HEK293 (cell line): ENCODE measurements at regions not wholly inside any gene's neighbourhood (a gene's known extent, or its start where the extent isn't known, plus 50 kb on each side); places are given as distances from the start of the nearest gene placed in this dataset.

Source experiments
- CTCF ChIA-PET: fragments of 350-600 bp; formaldehyde crosslinking; extraction: SDS; loops from one replicate; lab custom pipeline; 2021; ENCODE audit warnings: antibody characterized with exemption; lab: Yijun Ruan, JAX
- POLR2A ChIA-PET: fragments of 300-600 bp; formaldehyde crosslinking; extraction: SDS; loops from one replicate; lab custom pipeline; 2020; ENCODE audit warnings: antibody characterized with exemption, inconsistent platforms; lab: Yijun Ruan, JAX
- H3K27ac ChIP-seq: fragments of 200-500 bp; sonication (Bioruptor generic); 2 replicates; pipeline ENCODE4 v1.5.1; 2014; ENCODE audit warnings: low read depth, low read length, control low read depth, inconsistent platforms; ENCODE audit errors: extremely low read depth
- H3K36me3 ChIP-seq, 2 experiments: fragments of 200-500 bp in 1 of 2; sonication (Bioruptor generic) in 1 of 2; 1 replicate in 1 of 2; 2 replicates in 1 of 2; pipeline ENCODE4 v1.5.1; 2014 to 2017; ENCODE audit warnings: inconsistent platforms in 2 of 2, low read length in 2 of 2; ENCODE audit not compliant: control insufficient read depth in 2 of 2, insufficient read depth in 1 of 2
- H3K4me1 ChIP-seq: fragments of 200-500 bp; sonication (Bioruptor generic); 2 replicates; pipeline ENCODE4 v1.5.1; 2014; ENCODE audit warnings: mild to moderate bottlenecking, low read length, inconsistent platforms; ENCODE audit not compliant: control insufficient read depth, insufficient read depth
- H3K4me3 ChIP-seq: 2 replicates; pipeline ENCODE4 v1.5.1; 2011; ENCODE audit warnings: low read depth, mild to moderate bottlenecking, control low read depth, low read length, moderate library complexity
- H3K9me3 ChIP-seq: fragments of 200-500 bp; sonication (Bioruptor generic); 2 replicates; pipeline ENCODE4 v1.5.1; 2014; ENCODE audit warnings: low read depth, low read length, inconsistent platforms; ENCODE audit not compliant: control insufficient read depth, insufficient read depth
- EGR2 ChIP-seq: fragments of 450-650 bp; formaldehyde crosslinking; IDR thresholded peaks from 2 replicates; pipeline ENCODE4 v1.5.1; 2016; ENCODE audit warnings: low read depth, missing biosample characterization, missing genetic modification characterization
- GLI2 ChIP-seq: fragments of 450-650 bp; formaldehyde crosslinking; IDR thresholded peaks from 2 replicates; pipeline ENCODE4; 2017; ENCODE audit warnings: missing biosample characterization, missing genetic modification characterization, low read depth, borderline replicate concordance
- MZF1 ChIP-seq: fragments of 450-650 bp; formaldehyde crosslinking; IDR thresholded peaks from 2 replicates; pipeline ENCODE4 v1.5.1; 2017; ENCODE audit warnings: missing biosample characterization, missing genetic modification characterization, borderline replicate concordance
- TCF7L2 ChIP-seq: IDR thresholded peaks from 2 replicates; pipeline ENCODE4 v1.6.1; 2011; ENCODE audit warnings: low read depth, mild to moderate bottlenecking, inconsistent platforms, low read length, moderate library complexity, borderline replicate concordance
- ZBTB17 ChIP-seq: fragments of 450-650 bp; formaldehyde crosslinking; IDR thresholded peaks from 2 replicates; pipeline ENCODE4 v1.5.1; 2016; ENCODE audit warnings: missing biosample characterization, missing genetic modification characterization
- ZFHX2 ChIP-seq: fragments of 450-650 bp; formaldehyde crosslinking; conservative IDR thresholded peaks from 2 replicates; pipeline ENCODE4 v1.5.1; 2016; ENCODE audit warnings: missing biosample characterization, missing genetic modification characterization
- ZNF10 ChIP-seq: fragments of 450-650 bp; formaldehyde crosslinking; IDR thresholded peaks from 2 replicates; pipeline ENCODE4 v1.5.1; 2017; ENCODE audit warnings: missing biosample characterization, missing genetic modification characterization
- ZNF169 ChIP-seq: fragments of 450-650 bp; formaldehyde crosslinking; IDR thresholded peaks from 2 replicates; pipeline ENCODE4 v1.5.1; 2016; ENCODE audit warnings: missing biosample characterization, missing genetic modification characterization
- ZNF202 ChIP-seq: fragments of 450-650 bp; formaldehyde crosslinking; IDR thresholded peaks from 2 replicates; pipeline ENCODE4 v1.5.1; 2016; ENCODE audit warnings: missing biosample characterization, missing genetic modification characterization, borderline replicate concordance
- ZNF211 ChIP-seq: fragments of 450-650 bp; formaldehyde crosslinking; IDR thresholded peaks from 2 replicates; pipeline ENCODE4 v1.5.1; 2016; ENCODE audit warnings: low read depth, missing biosample characterization, missing genetic modification characterization
- ZNF214 ChIP-seq: fragments of 450-650 bp; formaldehyde crosslinking; IDR thresholded peaks from 2 replicates; pipeline ENCODE4 v1.5.1; 2017; ENCODE audit warnings: missing biosample characterization, mild to moderate bottlenecking, missing genetic modification characterization, borderline replicate concordance
- ZNF404 ChIP-seq: fragments of 450-650 bp; formaldehyde crosslinking; IDR thresholded peaks from 2 replicates; pipeline ENCODE4 v1.5.1; 2017; ENCODE audit warnings: missing biosample characterization, missing genetic modification characterization
- ZNF426 ChIP-seq: fragments of 450-650 bp; formaldehyde crosslinking; IDR thresholded peaks from 2 replicates; pipeline ENCODE4 v1.5.1; 2017; ENCODE audit warnings: missing biosample characterization, missing genetic modification characterization, mild to moderate bottlenecking, inconsistent platforms, moderate library complexity
- ZNF610 ChIP-seq: fragments of 450-650 bp; formaldehyde crosslinking; IDR thresholded peaks from 2 replicates; pipeline ENCODE4 v1.5.1; 2016; ENCODE audit warnings: missing biosample characterization, missing genetic modification characterization, borderline replicate concordance
- ZNF664 ChIP-seq: fragments of 450-650 bp; formaldehyde crosslinking; IDR thresholded peaks from 2 replicates; pipeline ENCODE4 v1.5.1; 2016; ENCODE audit warnings: missing biosample characterization, missing genetic modification characterization
- ZNF768 ChIP-seq: fragments of 450-650 bp; formaldehyde crosslinking; IDR thresholded peaks from 2 replicates; pipeline ENCODE4 v1.5.1; 2018; ENCODE audit warnings: missing biosample characterization, mild to moderate bottlenecking, missing genetic modification characterization
- ZNF785 ChIP-seq: fragments of 450-650 bp; formaldehyde crosslinking; IDR thresholded peaks from 2 replicates; pipeline ENCODE4 v1.5.1; 2016; ENCODE audit warnings: missing biosample characterization, missing genetic modification characterization
- ZNF837 ChIP-seq: fragments of 450-650 bp; formaldehyde crosslinking; IDR thresholded peaks from 2 replicates; pipeline ENCODE4 v1.5.1; 2016; ENCODE audit warnings: missing biosample characterization, missing genetic modification characterization
- TF ChIP-seq, protein P1 (sequence below): fragments of 450-650 bp; IDR thresholded peaks from 2 replicates; pipeline ENCODE4 v1.5.1; 2018; ENCODE audit warnings: missing biosample characterization, missing genetic modification characterization

DNA sequence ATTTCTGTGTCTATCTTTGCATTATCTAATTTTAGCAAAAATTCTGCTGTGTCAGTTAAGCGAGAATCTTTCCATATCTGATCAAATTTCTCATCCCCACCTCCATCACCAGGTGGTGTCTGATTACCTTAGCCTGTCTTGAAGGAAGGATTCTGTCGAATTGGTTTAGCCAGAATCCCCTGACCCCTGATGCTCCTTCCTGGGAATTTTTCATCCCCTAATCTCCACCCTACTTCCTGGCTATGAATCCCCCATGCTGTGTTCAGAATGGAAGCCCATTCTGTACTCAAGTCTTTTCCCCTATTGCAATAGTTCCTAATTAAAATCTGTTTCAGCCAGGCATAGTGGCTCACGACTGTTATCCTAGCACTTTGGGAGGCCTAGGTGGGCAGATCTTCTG lies 216.1 kb downstream of the SKIDA1 start:
- no peak overlapping the region for H3K27ac ChIP-seq
- POLR2A ChIA-PET: interaction anchor here (0.7 kb wide), 1 partner anchor 163 kb away, joined by 5 read pairs; no protein-coding TSS in a partner anchor
- CTCF ChIA-PET: no interaction called here
- H3K9me3 ChIP-seq: no peaks in the 10 kb centered on the region
- H3K4me1 ChIP-seq: no peaks in the 10 kb centered on the region
- no peaks in the 10 kb centered on the region for H3K36me3 ChIP-seq
- H3K4me3 ChIP-seq: no peak overlapping the region
- TF ChIP-seq ZNF664 (tag by site-specific recombination) (peak; percentile 51; the same call in 1 of the 2 replicates), MZF1 (tag by site-specific recombination) (0 out of 2 replicates have a peak, but pooled peaks have one; percentile 55), ZNF202 (tag by site-specific recombination) (no peak), ZNF10 (tag by site-specific recombination) (no peak), TCF7L2 (no peak), ZNF426 (tag by site-specific recombination) (no peak)
- TF ChIP-seq, protein P1, sequence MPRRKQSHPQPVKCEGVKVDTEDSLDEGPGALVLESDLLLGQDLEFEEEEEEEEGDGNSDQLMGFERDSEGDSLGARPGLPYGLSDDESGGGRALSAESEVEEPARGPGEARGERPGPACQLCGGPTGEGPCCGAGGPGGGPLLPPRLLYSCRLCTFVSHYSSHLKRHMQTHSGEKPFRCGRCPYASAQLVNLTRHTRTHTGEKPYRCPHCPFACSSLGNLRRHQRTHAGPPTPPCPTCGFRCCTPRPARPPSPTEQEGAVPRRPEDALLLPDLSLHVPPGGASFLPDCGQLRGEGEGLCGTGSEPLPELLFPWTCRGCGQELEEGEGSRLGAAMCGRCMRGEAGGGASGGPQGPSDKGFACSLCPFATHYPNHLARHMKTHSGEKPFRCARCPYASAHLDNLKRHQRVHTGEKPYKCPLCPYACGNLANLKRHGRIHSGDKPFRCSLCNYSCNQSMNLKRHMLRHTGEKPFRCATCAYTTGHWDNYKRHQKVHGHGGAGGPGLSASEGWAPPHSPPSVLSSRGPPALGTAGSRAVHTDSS: no peak

DNA sequence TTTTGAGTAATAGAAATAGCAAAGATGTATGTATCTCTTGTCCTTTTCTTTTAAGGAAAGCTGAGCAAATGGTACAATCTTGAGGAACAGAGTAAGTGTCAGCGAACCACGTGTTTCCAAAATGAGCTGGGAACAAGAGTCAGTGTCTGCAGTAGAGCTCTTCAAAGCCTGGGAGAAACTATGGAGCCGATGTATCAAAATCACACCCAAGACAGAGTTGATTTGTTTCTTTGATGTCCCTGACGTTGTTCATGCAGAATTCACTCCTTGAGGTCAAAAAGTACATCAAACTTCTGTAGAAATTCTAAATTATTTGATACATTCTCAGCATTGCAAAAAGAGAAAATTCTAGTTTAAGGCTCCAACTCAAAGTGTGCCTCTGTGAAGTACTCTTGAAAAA lies 216.5 kb downstream of the SKIDA1 start:
- Histone ChIP-seq H3K36me3 (no peaks in the 10 kb centered on the region), H3K27ac (no peak overlapping the region), H3K4me1 (no peaks in the 10 kb centered on the region), H3K9me3 (no peaks in the 10 kb centered on the region), H3K4me3 (no peak overlapping the region)
- ChIA-PET CTCF (interaction anchor here (1.1 kb wide), 1 partner anchor 30 kb away, joined by 3 read pairs; no protein-coding TSS in a partner anchor), POLR2A (interaction anchor here (0.7 kb wide), 1 partner anchor 164 kb away, joined by 5 read pairs; no protein-coding TSS in a partner anchor)
- TF ChIP-seq ZNF768 (tag by site-specific recombination): no peak
- no peak for TF ChIP-seq ZNF169 (tag by site-specific recombination)
- no peak for TF ChIP-seq ZNF404 (tag by site-specific recombination)
- TF ChIP-seq GLI2: no peak
- TF ChIP-seq ZNF426 (tag by site-specific recombination): no peak
- no peak for TF ChIP-seq ZBTB17 (tag by site-specific recombination)
- TF ChIP-seq ZNF214 (tag by site-specific recombination): no peak
- no peak for TF ChIP-seq ZNF610 (tag by site-specific recombination)
- TF ChIP-seq ZNF837 (tag by site-specific recombination): no peak
- no peak for TF ChIP-seq ZNF785 (tag by site-specific recombination)

DNA sequence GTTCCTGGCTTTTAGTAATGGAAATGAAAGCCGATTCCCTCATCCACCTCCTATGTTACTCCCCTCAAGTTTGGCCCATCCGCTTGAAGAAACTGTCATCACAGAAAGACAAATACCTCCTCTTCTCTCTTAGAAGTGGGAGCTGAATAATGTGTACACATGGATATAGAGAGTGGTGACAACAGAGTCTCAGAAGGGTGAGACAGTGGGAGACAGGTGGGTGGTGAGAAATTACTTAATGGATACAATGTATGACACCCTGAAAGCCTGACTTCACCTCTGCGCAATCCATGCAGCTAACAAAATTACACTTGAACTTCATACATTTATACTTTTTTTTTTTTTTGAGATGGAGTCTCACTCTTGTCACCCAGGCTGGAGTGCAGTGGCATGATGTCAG lies 217.5 kb downstream of the SKIDA1 start:
- peak; percentile 50 for TF ChIP-seq ZFHX2
- no peak for TF ChIP-seq ZNF211 (tag by site-specific recombination)
- TF ChIP-seq EGR2 (tag by site-specific recombination): peak; percentile 76
- no peaks in the 10 kb centered on the region for H3K36me3 ChIP-seq
- no peak overlapping the region for H3K4me3 ChIP-seq
- H3K9me3 ChIP-seq: no peaks in the 10 kb centered on the region
- ChIA-PET POLR2A (no interaction called here), CTCF (interaction anchor here (0.7 to 1.1 kb wide), 2 partner anchors 28 to 29 kb away, joined by 3 to 4 read pairs; no protein-coding TSS in a partner anchor)
- no peaks in the 10 kb centered on the region for H3K4me1 ChIP-seq
- H3K27ac ChIP-seq: no peak overlapping the region
